ENCODE measurements at regions not wholly inside any gene's neighbourhood (a gene's known extent, or its start where the extent isn't known, plus 50 kb on each side); places are given as distances from the start of the nearest gene placed in this dataset.

DNA sequence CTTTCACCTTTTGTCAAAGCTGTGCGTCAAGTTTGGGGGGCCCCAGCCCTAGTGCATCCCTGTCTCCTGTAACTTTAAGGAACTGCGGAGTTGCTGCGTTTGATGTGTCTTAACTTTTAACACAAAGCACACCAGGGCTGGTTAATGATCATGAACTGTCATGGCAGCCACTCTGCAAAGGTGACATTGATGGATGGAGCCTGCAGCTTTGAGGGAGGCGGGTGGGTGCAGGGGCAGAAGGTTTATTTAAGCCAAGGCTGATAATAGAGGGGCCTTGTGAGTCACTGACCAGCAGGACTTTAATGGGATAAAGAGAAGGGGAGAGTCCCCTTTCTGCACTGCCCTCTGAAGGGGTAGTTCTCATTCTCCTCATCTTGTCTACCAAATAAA is 190.2 kb upstream of the GATA6 start:
- ChIA-PET CTCF (no interaction called here), POLR2A (ENCODE audit: unreplicated experiment) (no interaction called here)
- Histone ChIP-seq H3K4ac (ENCODE audit: low read depth, low read length) (no peak overlapping the region), H3K27ac (ENCODE audit: insufficient read depth, low read length) (no peak overlapping the region), H2AK9ac (replicated peaks; ENCODE audit: low read depth, low read length, poor library complexity) (no peak overlapping the region), H3K4me1 (ENCODE audit: control insufficient read depth, insufficient read depth, low read length) (no peaks in the 10 kb centered on the region), H3K27me3 (ENCODE audit: control insufficient read depth, insufficient read depth, low read length) (peaks cover 5% of the 10 kb centered on the region), H4K8ac (ENCODE audit: low read depth in 2 of 2, low read length in 2 of 2) (no peak overlapping the region), H3K9me1 (ENCODE audit: insufficient read depth, low read length) (no peaks in the 10 kb centered on the region), H2AK5ac (ENCODE audit: low read depth, low read length) (no peak overlapping the region), H3K36me3 (ENCODE audit: control insufficient read depth, insufficient read depth, low read length) (no peaks in the 10 kb centered on the region), H4K91ac (ENCODE audit: insufficient read depth, low read depth, low read length) (no peak overlapping the region), H3K56ac (ENCODE audit: extremely low read depth, insufficient read depth, low read length) (no peak overlapping the region), H2AFZ (replicated peaks; ENCODE audit: low read length, poor library complexity) (no peak overlapping the region), H3K4me2 (ENCODE audit: low read depth, low read length) (no peak overlapping the region), H3K9ac (ENCODE audit: low read depth, low read length) (no peak overlapping the region), H2BK5ac (ENCODE audit: low read depth, low read length, poor library complexity, severe bottlenecking) (no peak overlapping the region), H3K4me3 (ENCODE audit: insufficient read depth, low read depth, low read length) (no peak overlapping the region), H3K23ac (ENCODE audit: low read depth, low read length) (no peak overlapping the region), H3K9me3 (ENCODE audit: control insufficient read depth, insufficient read depth, low read length) (no peaks in the 10 kb centered on the region), H2BK120ac (ENCODE audit: low read depth, low read length) (no peak overlapping the region), H2BK15ac (ENCODE audit: low read depth, low read length) (no peak overlapping the region), H3K14ac (replicated peaks; ENCODE audit: low read depth, low read length) (no peak overlapping the region), H3K18ac (ENCODE audit: low read depth, low read length) (no peak overlapping the region), H4K20me1 (ENCODE audit: insufficient read depth, low read length) (no peaks in the 10 kb centered on the region), H2BK20ac (ENCODE audit: low read depth, low read length) (no peak overlapping the region), H3K79me1 (ENCODE audit: low read depth in 1 of 2, low read length in 2 of 2) (no peaks in the 10 kb centered on the region), H4K5ac (ENCODE audit: low read depth, low read length) (no peak overlapping the region)
- no peak for DNase-seq
- in situ Hi-C loops (cut with MboI; ENCODE audit: low sequenced_read_pairs): no loop called here
- intact Hi-C loops (cut with micrococcal nuclease): no loop called here
- BruUV-seq (replicated peaks): no TSS peak
- no peak for ATAC-seq (ENCODE audit: low read depth)
- 47% methylated on average over 2 of the region's 4 CpGs; no CpG with 5 or more reads in 1 of the 2 experiments for WGBS, 2 experiments (ENCODE audit: extremely low coverage in 2 of 2, insufficient read length in 1 of 2)
- TF ChIP-seq BHLHE40 (IDR thresholded peaks at IDR 0.05; ENCODE audit: low read depth, low read length) (no peak), POLR2A (IDR thresholded peaks at IDR 0.05; ENCODE audit: low read depth, low read length) (no peak), MAFK (IDR thresholded peaks at IDR 0.05; ENCODE audit: low read depth, low read length) (no peak), RCOR1 (IDR thresholded peaks at IDR 0.05; ENCODE audit: insufficient replicate concordance, low read length) (no peak)
- TF ChIP-seq, protein P1, sequence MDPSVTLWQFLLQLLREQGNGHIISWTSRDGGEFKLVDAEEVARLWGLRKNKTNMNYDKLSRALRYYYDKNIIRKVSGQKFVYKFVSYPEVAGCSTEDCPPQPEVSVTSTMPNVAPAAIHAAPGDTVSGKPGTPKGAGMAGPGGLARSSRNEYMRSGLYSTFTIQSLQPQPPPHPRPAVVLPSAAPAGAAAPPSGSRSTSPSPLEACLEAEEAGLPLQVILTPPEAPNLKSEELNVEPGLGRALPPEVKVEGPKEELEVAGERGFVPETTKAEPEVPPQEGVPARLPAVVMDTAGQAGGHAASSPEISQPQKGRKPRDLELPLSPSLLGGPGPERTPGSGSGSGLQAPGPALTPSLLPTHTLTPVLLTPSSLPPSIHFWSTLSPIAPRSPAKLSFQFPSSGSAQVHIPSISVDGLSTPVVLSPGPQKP (IDR thresholded peaks at IDR 0.05; ENCODE audit: borderline replicate concordance, low read depth, low read length): no peak
- dilution Hi-C loops (cut with HindIII; ENCODE audit: low sequenced_read_pairs, unreplicated experiment): no loop called here

All from IMR-90 (cell line).